GM18502 (cell line): ENCODE measurements at regions not wholly inside any gene's neighbourhood (a gene's known extent, or its start where the extent isn't known, plus 50 kb on each side); places are given as distances from the start of the nearest gene placed in this dataset.

Experiments
- ATAC-seq: cut with Tn5 transposase; IDR thresholded peaks from one replicate; pipeline ENCODE4 v1.9.1; 2021; ENCODE audit warnings: mild to moderate bottlenecking; ENCODE audit not compliant: unreplicated experiment, poor library complexity

- no peak for ATAC-seq
These were observed 550.3 kb downstream of the UTRN start for GRCh38 chr6:144835322-144835973.

- no peak for ATAC-seq
These were observed 555.5 kb downstream of the UTRN start for GRCh38 chr6:144840619-144841018.

- no peak for ATAC-seq
These were observed 558.6 kb downstream of the UTRN start for GRCh38 chr6:144843701-144844100.

- no peak for ATAC-seq
These were observed 559.5 kb downstream of the UTRN start for GRCh38 chr6:144844596-144844995.

- ATAC-seq = no peak
These were observed 560.1 kb downstream of the UTRN start for GRCh38 chr6:144845186-144845585.

GRCh38 chr6:144847916-144848315 is 562.8 kb downstream of the UTRN start:
- ATAC-seq = no peak

GRCh38 chr6:144849920-144850319 is 564.8 kb downstream of the UTRN start:
- no peak for ATAC-seq

GRCh38 chr6:144853603-144854002 is 568.5 kb downstream of the UTRN start:
- ATAC-seq = no peak

GRCh38 chr6:144854654-144855053 is 569.5 kb downstream of the UTRN start:
- no peak for ATAC-seq

GRCh38 chr6:144855375-144855774 is 570.2 kb downstream of the UTRN start:
- ATAC-seq = no peak

- ATAC-seq = no peak
These were observed 570.8 kb downstream of the UTRN start for GRCh38 chr6:144855812-144856531.

GRCh38 chr6:144856622-144857021 is 571.5 kb downstream of the UTRN start:
- no peak for ATAC-seq

- no peak for ATAC-seq
These were observed 572.0 kb downstream of the UTRN start for GRCh38 chr6:144857086-144857485.

- no peak for ATAC-seq
These were observed 577.6 kb downstream of the UTRN start for GRCh38 chr6:144862769-144863168.

GRCh38 chr6:144867761-144868160 is 582.6 kb downstream of the UTRN start:
- no peak for ATAC-seq

- no peak for ATAC-seq
These were observed 585.6 kb downstream of the UTRN start for GRCh38 chr6:144870782-144871181.

GRCh38 chr6:144873623-144874378 is 588.7 kb downstream of the UTRN start:
- ATAC-seq = no peak

GRCh38 chr6:144876689-144877088 is 591.6 kb downstream of the UTRN start:
- no peak for ATAC-seq

- ATAC-seq = no peak
These were observed 592.0 kb downstream of the UTRN start for GRCh38 chr6:144877118-144877517.

GRCh38 chr6:144878577-144878976 is 593.4 kb downstream of the UTRN start:
- ATAC-seq = no peak

- no peak for ATAC-seq
These were observed 594.3 kb downstream of the UTRN start for GRCh38 chr6:144879436-144879835.
